Kidney epithelial cell (primary cell): ENCODE measurements at regions not wholly inside any gene's neighbourhood (a gene's known extent, or its start where the extent isn't known, plus 50 kb on each side); places are given as distances from the start of the nearest gene placed in this dataset.

Experiments
- DNase-seq: peaks from one replicate; pipeline ENCODE4 v3.0.0-alpha.2; 2010; ENCODE audit warnings: low read depth
- H3K27me3 ChIP-seq: 2 replicates; pipeline ENCODE4 v1.6.0; 2011; ENCODE audit warnings: low read length; ENCODE audit not compliant: control insufficient read depth, insufficient read depth
- H3K36me3 ChIP-seq: 2 replicates; pipeline ENCODE4 v1.5.1; 2011; ENCODE audit warnings: low read length; ENCODE audit not compliant: control insufficient read depth, insufficient read depth
- H3K4me3 ChIP-seq: 2 replicates; pipeline ENCODE4 v1.5.1; 2011; ENCODE audit warnings: low read depth, mild to moderate bottlenecking, control low read depth, low read length
- CTCF ChIP-seq: IDR thresholded peaks from 2 replicates; pipeline ENCODE4 v1.5.1; 2011; ENCODE audit warnings: mild to moderate bottlenecking, moderate library complexity, low read length, control low read depth, inconsistent platforms; ENCODE audit not compliant: insufficient read depth, poor library complexity, severe bottlenecking

- Histone ChIP-seq H3K27me3 (peaks cover 3% of the 10 kb centered on the region), H3K4me3 (no peak overlapping the region), H3K36me3 (no peaks in the 10 kb centered on the region)
- no peak for TF ChIP-seq CTCF
- no peak for DNase-seq
Observed at GRCh38 chr21:39088831-39089380, 94.3 kb downstream of the PSMG1 start.

GRCh38 chr21:39088031-39088370, 95.2 kb downstream of the PSMG1 start:
- TF ChIP-seq CTCF = no peak
- Histone ChIP-seq H3K36me3 (no peaks in the 10 kb centered on the region), H3K4me3 (no peak overlapping the region), H3K27me3 (peaks cover 5% of the 10 kb centered on the region)
- no peak for DNase-seq

GRCh38 chr21:39087238-39088030, 95.8 kb downstream of the PSMG1 start:
- no peak for DNase-seq
- no peak for TF ChIP-seq CTCF
- Histone ChIP-seq H3K36me3 (no peaks in the 10 kb centered on the region), H3K27me3 (peaks cover 8% of the 10 kb centered on the region), H3K4me3 (no peak overlapping the region)

- no peaks in the 10 kb centered on the region for H3K36me3 ChIP-seq
- no peak overlapping the region for H3K4me3 ChIP-seq
- no peak for DNase-seq
- peak; percentile 2 for TF ChIP-seq CTCF
- peaks cover 11% of the 10 kb centered on the region for H3K27me3 ChIP-seq
Observed at GRCh38 chr21:39086547-39086946, 96.7 kb downstream of the PSMG1 start.

- no peak for TF ChIP-seq CTCF
- DNase-seq = no peak
- Histone ChIP-seq H3K27me3 (peaks cover 11% of the 10 kb centered on the region), H3K4me3 (no peak overlapping the region), H3K36me3 (no peaks in the 10 kb centered on the region)
Observed at GRCh38 chr21:39085843-39086405, 97.3 kb downstream of the PSMG1 start.
